HCT116 (cell line): ENCODE measurements at regions not wholly inside any gene's neighbourhood (a gene's known extent, or its start where the extent isn't known, plus 50 kb on each side); places are given as distances from the start of the nearest gene placed in this dataset.

Experiments used
- ATAC-seq: fragments of 200-7000 bp; cut with Tn5 transposase; 2 replicates; pipeline ENCODE4 v1.9.1; 2020; ENCODE audit warnings: mild to moderate bottlenecking, moderate library complexity
- BruUV-seq: library from RNA; stranded (reverse); fragments of 400-500 nt; replicated peaks from 2 replicates; lab custom pipeline; 2021; lab: Mats Ljungman, UMichigan
- CTCF ChIA-PET: fragments of 300-600 bp; sonication (Branson Sonifier 250); formaldehyde crosslinking; loops from one replicate; lab custom pipeline; 2021; ENCODE audit warnings: antibody characterized with exemption; lab: Charles Lee
- POLR2A ChIA-PET: fragments of 300-600, 350-600 bp; sonication (Branson Sonifier 250); formaldehyde crosslinking; loops from one replicate; lab custom pipeline; 2021; ENCODE audit warnings: antibody characterized with exemption; lab: Charles Lee
- RAD21 ChIA-PET, 2 experiments: fragments of 300-600 bp; sonication (Branson Sonifier 250); formaldehyde crosslinking; loops; one replicate each; lab custom pipeline; 2023; ENCODE audit warnings: low total read pairs in 2 of 2; ENCODE audit not compliant: uncharacterized antibody in 2 of 2, unreplicated experiment in 2 of 2, low non-redundant PET in 1 of 2; lab: Charles Lee
- DNase-seq: peaks from one replicate; pipeline ENCODE4 v3.0.0-alpha.2; 2010; ENCODE audit warnings: low read depth, low spot score
- H2AFZ ChIP-seq: fragments of 200-600 bp; shearing (Covaris generic), sonication (generic); 2 replicates; pipeline ENCODE4 v1.6.1; 2017; ENCODE audit warnings: low read depth, mixed run types, mixed read lengths, antibody characterized with exemption, low read length; ENCODE audit not compliant: poor library complexity, severe bottlenecking
- H3K27ac ChIP-seq: 2 replicates; pipeline ENCODE4 v1.5.1; 2012; ENCODE audit warnings: low read depth, low read length
- H3K27me3 ChIP-seq: fragments of 200-600 bp; sonication (generic); 2 replicates; pipeline ENCODE4 v1.6.1; 2016; ENCODE audit warnings: mixed run types, low read length, mixed read lengths; ENCODE audit not compliant: insufficient read depth
- H3K36me3 ChIP-seq, 2 experiments: fragments of 200-500 bp in 1 of 2; fragments of 200-600 bp in 1 of 2; sonication (Bioruptor generic) in 1 of 2; sonication (generic) in 1 of 2; 2 replicates each; pipeline versions ENCODE4 v1.5.1 to v1.6.1; 2014 to 2016; ENCODE audit warnings: low read length in 2 of 2, inconsistent platforms in 1 of 2, mixed read lengths in 1 of 2, mixed run types in 1 of 2; ENCODE audit not compliant: insufficient read depth in 2 of 2, control insufficient read depth in 1 of 2
- H3K4me1 ChIP-seq, 2 experiments: fragments of 200-600 bp in 1 of 2; sonication (generic) in 1 of 2; 2 replicates each; pipeline versions ENCODE4 v1.5.1 to v1.6.1; 2012 to 2017; ENCODE audit warnings: low read length in 2 of 2, inconsistent platforms in 1 of 2, mild to moderate bottlenecking in 1 of 2, mixed read lengths in 1 of 2, mixed run types in 1 of 2, moderate library complexity in 1 of 2; ENCODE audit not compliant: insufficient read depth in 2 of 2, control insufficient read depth in 1 of 2
- H3K4me2 ChIP-seq: fragments of 200-600 bp; sonication (generic); 2 replicates; pipeline ENCODE4 v1.6.1; 2017; ENCODE audit warnings: mixed run types, low read length, mixed read lengths
- H3K4me3 ChIP-seq, 2 experiments: fragments of 200-600 bp in 1 of 2; sonication (generic) in 1 of 2; replicated peaks in 1 of 2; 2 replicates each; pipeline ENCODE4 v1.5.1; 2011 to 2016; ENCODE audit warnings: low read length in 2 of 2, control low read depth in 1 of 2, low read depth in 1 of 2, mild to moderate bottlenecking in 1 of 2, mixed read lengths in 1 of 2, mixed run types in 1 of 2
- H3K79me2 ChIP-seq: fragments of 200-600 bp; sonication (generic); 2 replicates; pipeline ENCODE4 v1.6.1; 2017; ENCODE audit warnings: mild to moderate bottlenecking, mixed run types, low read length, moderate library complexity, mixed read lengths; ENCODE audit not compliant: insufficient read depth
- H3K9ac ChIP-seq: fragments of 200-600 bp; sonication (generic); 2 replicates; pipeline ENCODE4 v1.6.1; 2016; ENCODE audit warnings: low read length, mixed read lengths
- H3K9me2 ChIP-seq: fragments of 200-600 bp; sonication (generic), shearing (Covaris generic); 2 replicates; pipeline ENCODE4 v1.6.1; 2017; ENCODE audit warnings: mixed run types, mild to moderate bottlenecking, moderate library complexity; ENCODE audit not compliant: insufficient read depth
- H3K9me3 ChIP-seq, 2 experiments: fragments of 200-500 bp in 1 of 2; fragments of 200-600 bp in 1 of 2; sonication (Bioruptor generic) in 1 of 2; sonication (generic) in 1 of 2; 2 replicates each; pipeline ENCODE4 v1.6.1; 2014 to 2017; ENCODE audit warnings: low read length in 2 of 2, mixed read lengths in 2 of 2, inconsistent platforms in 1 of 2, low read depth in 1 of 2, mild to moderate bottlenecking in 1 of 2, mixed run types in 1 of 2, moderate library complexity in 1 of 2; ENCODE audit not compliant: control insufficient read depth in 1 of 2, insufficient read depth in 1 of 2
- H4K20me1 ChIP-seq: fragments of 200-600 bp; sonication (generic), shearing (Covaris generic); 2 replicates; pipeline ENCODE4 v1.6.1; 2017; ENCODE audit warnings: mixed run types, mild to moderate bottlenecking, moderate library complexity; ENCODE audit not compliant: insufficient read depth
- CTCF ChIP-seq, 3 experiments: fragments of 200-600 bp in 1 of 3; sonication (generic) in 1 of 3; IDR thresholded peaks in 2 of 3; conservative IDR thresholded peaks in 1 of 3; 2 replicates each; pipeline ENCODE4 v1.5.1; 2012 to 2017; ENCODE audit warnings: low read depth in 2 of 3, low read length in 2 of 3, antibody characterized with exemption in 1 of 3, borderline replicate concordance in 1 of 3, control low read depth in 1 of 3, mild to moderate bottlenecking in 1 of 3, mixed read lengths in 1 of 3, mixed run types in 1 of 3, moderate library complexity in 1 of 3; ENCODE audit not compliant: insufficient read depth in 1 of 3
- EGR1 ChIP-seq: IDR thresholded peaks from 2 replicates; pipeline ENCODE4 v1.6.1; 2012; ENCODE audit warnings: low read depth
- RAD21 ChIP-seq: IDR thresholded peaks from 2 replicates; pipeline ENCODE4 v1.6.1; 2012; ENCODE audit warnings: low read depth, mild to moderate bottlenecking
- SIN3A ChIP-seq: IDR thresholded peaks from 2 replicates; pipeline ENCODE4 v1.6.1; 2012; ENCODE audit warnings: low read depth
- YY1 ChIP-seq: IDR thresholded peaks from 2 replicates; pipeline ENCODE4 v1.6.1; 2011; ENCODE audit warnings: low read length, low read depth, moderate library complexity, mild to moderate bottlenecking; ENCODE audit not compliant: insufficient replicate concordance; ENCODE audit errors: extremely low read depth
- intact Hi-C: fragments of 100-400 bp; cut with micrococcal nuclease; formaldehyde crosslinking; loops from 2 replicates; pipeline ENCODE4 v1.10.0; 2022
- TF ChIP-seq, protein P1 (sequence below): IDR thresholded peaks from 2 replicates; pipeline ENCODE4 v1.6.1; 2012

- H2AFZ ChIP-seq: no peak overlapping the region
- intact Hi-C loops: no loop called here
- no peak overlapping the region for H3K9ac ChIP-seq
- ChIA-PET RAD21 (no interaction called here), POLR2A (no interaction called here), CTCF (no interaction called here)
- no peaks in the 10 kb centered on the region; a peak in 1 of 4 replicates for H3K36me3 ChIP-seq
- peaks cover 10 to 26% of the 10 kb centered on the region in 2 experiments; a peak in 2 of 4 replicates for H3K9me3 ChIP-seq
- no peaks in the 10 kb centered on the region for H4K20me1 ChIP-seq
- ATAC-seq (no peak), DNase-seq (no peak)
- no peak overlapping the region for H3K4me2 ChIP-seq
- no peaks in the 10 kb centered on the region for H3K79me2 ChIP-seq
- H3K4me3 ChIP-seq: no peak overlapping the region
- no peaks in the 10 kb centered on the region for H3K9me2 ChIP-seq
- no peaks in the 10 kb centered on the region for H3K4me1 ChIP-seq
- no TSS peak for BruUV-seq
- H3K27ac ChIP-seq: no peak overlapping the region
- H3K27me3 ChIP-seq: no peaks in the 10 kb centered on the region
- TF ChIP-seq YY1 (no peak), EGR1 (no peak), CTCF (IDR thresholded peaks at IDR 0.05 in 2 of 3, conservative IDR thresholded peaks at IDR 0.05 in 1 of 3; ENCODE audit: borderline replicate concordance in 1 of 3, insufficient read depth in 1 of 3, low read depth in 2 of 3, low read length in 2 of 3) (no peak)
Measured at GRCh38 chr21:27391990-27392389, 425.1 kb upstream of the ADAMTS5 start.

GRCh38 chr21:27390384-27390783, 423.5 kb upstream of the ADAMTS5 start:
- Histone ChIP-seq H3K4me2 (no peak overlapping the region), H3K4me1 (no peaks in the 10 kb centered on the region), H3K27ac (no peak overlapping the region), H2AFZ (no peak overlapping the region), H3K9me2 (no peaks in the 10 kb centered on the region), H3K9ac (no peak overlapping the region), H3K9me3 (peaks cover 10 to 23% of the 10 kb centered on the region in 2 experiments; a peak in 2 of 4 replicates), H3K79me2 (no peaks in the 10 kb centered on the region), H3K27me3 (no peaks in the 10 kb centered on the region), H4K20me1 (no peaks in the 10 kb centered on the region), H3K4me3 (no peak overlapping the region), H3K36me3 (no peaks in the 10 kb centered on the region; a peak in 1 of 4 replicates)
- BruUV-seq: no TSS peak
- POLR2A ChIA-PET: no interaction called here
- CTCF ChIA-PET: no interaction called here
- DNase-seq: no peak
- no peak for ATAC-seq
- intact Hi-C loops: no loop called here
- TF ChIP-seq EGR1 (no peak), SIN3A (no peak), RAD21 (no peak)
- TF ChIP-seq, protein P1, sequence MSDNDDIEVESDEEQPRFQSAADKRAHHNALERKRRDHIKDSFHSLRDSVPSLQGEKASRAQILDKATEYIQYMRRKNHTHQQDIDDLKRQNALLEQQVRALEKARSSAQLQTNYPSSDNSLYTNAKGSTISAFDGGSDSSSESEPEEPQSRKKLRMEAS: no peak
- RAD21 ChIA-PET: no interaction called here
